ENCODE measurements at regions not wholly inside any gene's neighbourhood (a gene's known extent, or its start where the extent isn't known, plus 50 kb on each side); places are given as distances from the start of the nearest gene placed in this dataset.
"Not testable (repeated sequence)": the region's sequence is repeated elsewhere in the genome, so short reads cannot be mapped to it uniquely, and the experiment has no call there.

DNA sequence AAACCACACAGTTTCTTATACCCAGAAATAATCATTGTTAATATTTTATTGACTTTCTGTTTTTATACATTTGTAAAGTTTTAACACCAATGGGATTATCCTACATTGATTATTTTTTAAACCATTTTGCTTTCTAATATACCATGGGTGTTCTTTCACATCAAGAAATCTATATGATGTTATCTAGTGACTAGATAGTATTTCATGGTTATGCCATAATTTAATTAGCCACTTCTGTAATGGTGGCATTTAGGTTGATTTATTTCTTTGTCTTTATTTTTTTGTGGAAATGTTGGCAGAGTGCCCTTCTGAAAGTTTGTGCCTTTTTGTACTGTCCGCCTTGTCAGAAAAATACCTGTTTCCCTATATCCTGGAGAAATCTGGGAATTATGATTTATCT is 193.3 kb downstream of the CEP135 start:
- Histone ChIP-seq H3K4me1 (ENCODE audit: insufficient read depth) (peaks cover 3% of the 10 kb centered on the region), H4K20me1 (ENCODE audit: insufficient read depth, poor library complexity, severe bottlenecking) (no peaks in the 10 kb centered on the region), H2AFZ (no peak overlapping the region), H3K27me3 (no peaks in the 10 kb centered on the region), H3K27ac (no peak overlapping the region), H3K36me3 (replicated peaks; ENCODE audit: insufficient read depth, low read depth) (no peaks in the 10 kb centered on the region), H3K79me2 (peaks cover 19% of the 10 kb centered on the region), H3K4me3 (no peak overlapping the region), H3K9me2 (replicated peaks; ENCODE audit: insufficient read depth) (no peaks in the 10 kb centered on the region), H3K9me3 (ENCODE audit: low read depth) (no peaks in the 10 kb centered on the region), H3K4me2 (no peak overlapping the region)
- DNase-seq (ENCODE audit: low spot score): no peak
- no peak for TF ChIP-seq CTCF (IDR thresholded peaks at IDR 0.05; ENCODE audit: poor library complexity)
- no peak for TF ChIP-seq EZH2 (IDR thresholded peaks at IDR 0.05; ENCODE audit: borderline replicate concordance)
- no peak for TF ChIP-seq EZH2phosphoT487 (IDR thresholded peaks at IDR 0.05; ENCODE audit: low read depth, severe bottlenecking, unreplicated experiment)
- 97% methylated on average over 1 of the region's 1 CpG for WGBS (ENCODE audit: low lambda C conversion rate, missing lambda C conversion rate)

- no peaks in the 10 kb centered on the region for H3K36me3 ChIP-seq (replicated peaks; ENCODE audit: insufficient read depth, low read depth)
- no peaks in the 10 kb centered on the region for H3K9me3 ChIP-seq (ENCODE audit: low read depth)
- H3K9me2 ChIP-seq (replicated peaks; ENCODE audit: insufficient read depth): no peaks in the 10 kb centered on the region
- H4K20me1 ChIP-seq (ENCODE audit: insufficient read depth, poor library complexity, severe bottlenecking): no peaks in the 10 kb centered on the region
- peak overlapping the region; percentile 36 for H3K4me2 ChIP-seq
- 86% methylated on average over 1 of the region's 1 CpG for WGBS (ENCODE audit: low lambda C conversion rate, missing lambda C conversion rate)
- no peak overlapping the region for H2AFZ ChIP-seq
- no peak for DNase-seq (ENCODE audit: low spot score)
- H3K27me3 ChIP-seq: no peaks in the 10 kb centered on the region
- peaks cover 3% of the 10 kb centered on the region for H3K4me1 ChIP-seq (ENCODE audit: insufficient read depth)
- no peak for TF ChIP-seq EZH2phosphoT487 (IDR thresholded peaks at IDR 0.05; ENCODE audit: low read depth, severe bottlenecking, unreplicated experiment)
- H3K4me3 ChIP-seq: no peak overlapping the region
- peaks cover 21% of the 10 kb centered on the region for H3K79me2 ChIP-seq
- H3K27ac ChIP-seq: no peak overlapping the region
These were observed 190.6 kb downstream of the CEP135 start for GRCh38 chr4:56139241-56139827.

GRCh38 chr4:56134834-56135233 is 186.1 kb downstream of the CEP135 start:
- H3K27ac ChIP-seq; H3K4me1 ChIP-seq (ENCODE audit: insufficient read depth); H3K9me3 ChIP-seq (ENCODE audit: low read depth); H2AFZ ChIP-seq; H3K4me2 ChIP-seq; H3K36me3 ChIP-seq (replicated peaks; ENCODE audit: insufficient read depth, low read depth); H3K4me3 ChIP-seq; H4K20me1 ChIP-seq (ENCODE audit: insufficient read depth, poor library complexity, severe bottlenecking); DNase-seq (ENCODE audit: low spot score); H3K9me2 ChIP-seq (replicated peaks; ENCODE audit: insufficient read depth); H3K27me3 ChIP-seq: not testable (repeated sequence)
- H3K79me2 ChIP-seq: peaks cover 31% of the 10 kb centered on the region
- WGBS (ENCODE audit: low lambda C conversion rate, missing lambda C conversion rate): 55% methylated on average over 8 of the region's 8 CpGs

GRCh38 chr4:56134266-56134665 is 185.5 kb downstream of the CEP135 start:
- peaks cover 3% of the 10 kb centered on the region for H3K4me1 ChIP-seq (ENCODE audit: insufficient read depth)
- no peaks in the 10 kb centered on the region for H3K36me3 ChIP-seq (replicated peaks; ENCODE audit: insufficient read depth, low read depth)
- H3K4me2 ChIP-seq: no peak overlapping the region
- H4K20me1 ChIP-seq (ENCODE audit: insufficient read depth, poor library complexity, severe bottlenecking): no peaks in the 10 kb centered on the region
- H3K9me2 ChIP-seq (replicated peaks; ENCODE audit: insufficient read depth): no peaks in the 10 kb centered on the region
- no peak overlapping the region for H2AFZ ChIP-seq
- H3K4me3 ChIP-seq: no peak overlapping the region
- H3K79me2 ChIP-seq: peaks cover 29% of the 10 kb centered on the region
- H3K27ac ChIP-seq: no peak overlapping the region
- H3K9me3 ChIP-seq (ENCODE audit: low read depth): no peaks in the 10 kb centered on the region
- no peaks in the 10 kb centered on the region for H3K27me3 ChIP-seq
- DNase-seq (ENCODE audit: low spot score): no peak
- 73% methylated on average over 2 of the region's 2 CpGs for WGBS (ENCODE audit: low lambda C conversion rate, missing lambda C conversion rate)
- TF ChIP-seq CTCF (IDR thresholded peaks at IDR 0.05; ENCODE audit: poor library complexity) (no peak), EZH2phosphoT487 (IDR thresholded peaks at IDR 0.05; ENCODE audit: low read depth, severe bottlenecking, unreplicated experiment) (no peak), EZH2 (IDR thresholded peaks at IDR 0.05; ENCODE audit: borderline replicate concordance) (no peak)
